Trophoblast cell (in vitro differentiated cells and primary cell): ENCODE measurements at regions not wholly inside any gene's neighbourhood (a gene's known extent, or its start where the extent isn't known, plus 50 kb on each side); places are given as distances from the start of the nearest gene placed in this dataset.

Source experiments
- DNase-seq, 2 donors: peaks; one replicate each; pipeline ENCODE4 v3.0.0-alpha.2; 2016
- H2AFZ ChIP-seq: 2 replicates; pipeline ENCODE4 v1.6.1; 2013; ENCODE audit warnings: low read length, moderate library complexity, mild to moderate bottlenecking; ENCODE audit not compliant: insufficient read depth, poor library complexity
- H2AK5ac ChIP-seq: 2 replicates; pipeline ENCODE4 v1.6.1; 2013; ENCODE audit warnings: mild to moderate bottlenecking, low read length
- H2BK120ac ChIP-seq: 2 replicates; pipeline ENCODE4 v1.6.1; 2013; ENCODE audit warnings: low read length, mild to moderate bottlenecking, moderate library complexity; ENCODE audit not compliant: insufficient read depth, poor library complexity
- H2BK12ac ChIP-seq: 2 replicates; pipeline ENCODE4 v1.6.1; 2013; ENCODE audit warnings: mild to moderate bottlenecking, low read length, moderate library complexity
- H2BK5ac ChIP-seq: 2 replicates; pipeline ENCODE4 v1.6.1; 2013; ENCODE audit warnings: low read length, low read depth, moderate library complexity, mild to moderate bottlenecking; ENCODE audit not compliant: poor library complexity
- H3K14ac ChIP-seq: 2 replicates; pipeline ENCODE4 v1.6.1; 2013; ENCODE audit warnings: mild to moderate bottlenecking, low read length
- H3K18ac ChIP-seq: 2 replicates; pipeline ENCODE4 v1.6.1; 2013; ENCODE audit warnings: mild to moderate bottlenecking, low read length
- H3K23ac ChIP-seq: 2 replicates; pipeline ENCODE4 v1.6.1; 2013; ENCODE audit warnings: low read length
- H3K27ac ChIP-seq: 2 replicates; pipeline ENCODE4 v1.5.1; 2013; ENCODE audit warnings: low read depth, mild to moderate bottlenecking, inconsistent platforms, low read length, moderate library complexity
- H3K27me3 ChIP-seq: 2 replicates; pipeline ENCODE4 v1.6.1; 2013; ENCODE audit warnings: inconsistent platforms, mild to moderate bottlenecking, low read length, moderate library complexity; ENCODE audit not compliant: insufficient read depth
- H3K36me3 ChIP-seq, 2 experiments: 1 replicate in 1 of 2; 2 replicates in 1 of 2; pipeline ENCODE4 v1.6.1; 2013; ENCODE audit warnings: low read length in 2 of 2, mild to moderate bottlenecking in 2 of 2, moderate library complexity in 1 of 2; ENCODE audit not compliant: insufficient read depth in 2 of 2, control insufficient read depth in 1 of 2
- H3K4ac ChIP-seq: 2 replicates; pipeline ENCODE4 v1.6.1; 2013; ENCODE audit warnings: low read depth, mild to moderate bottlenecking, low read length, moderate library complexity
- H3K4me1 ChIP-seq, 2 experiments: 1 replicate in 1 of 2; 2 replicates in 1 of 2; pipeline ENCODE4 v1.6.1; 2013; ENCODE audit warnings: low read length in 2 of 2, mild to moderate bottlenecking in 2 of 2, moderate library complexity in 1 of 2; ENCODE audit not compliant: insufficient read depth in 2 of 2, control insufficient read depth in 1 of 2
- H3K4me2 ChIP-seq: 2 replicates; pipeline ENCODE4 v1.6.1; 2013; ENCODE audit warnings: inconsistent platforms, mild to moderate bottlenecking, low read length, moderate library complexity
- H3K4me3 ChIP-seq: 2 replicates; pipeline ENCODE4 v1.5.1; 2013; ENCODE audit warnings: mild to moderate bottlenecking, low read depth, low read length, inconsistent platforms
- H3K79me1 ChIP-seq: one replicate; pipeline ENCODE4 v1.6.1; 2013; ENCODE audit warnings: low read length
- H3K79me2 ChIP-seq: 2 replicates; pipeline ENCODE4 v1.6.1; 2013; ENCODE audit warnings: low read length, mild to moderate bottlenecking; ENCODE audit not compliant: control insufficient read depth, insufficient read depth, poor library complexity
- H3K9ac ChIP-seq: 2 replicates; pipeline ENCODE4 v1.6.1; 2013; ENCODE audit warnings: mild to moderate bottlenecking, low read length
- H3K9me3 ChIP-seq: 2 replicates; pipeline ENCODE4 v1.6.1; 2013; ENCODE audit warnings: low read depth, mild to moderate bottlenecking, control low read depth, inconsistent platforms, low read length; ENCODE audit not compliant: insufficient read depth
- H4K12ac ChIP-seq: 2 replicates; pipeline ENCODE4 v1.6.1; 2013; ENCODE audit warnings: low read depth, mild to moderate bottlenecking, low read length, moderate library complexity
- H4K8ac ChIP-seq: 2 replicates; pipeline ENCODE4 v1.6.1; 2013; ENCODE audit warnings: low read depth, mild to moderate bottlenecking, low read length, moderate library complexity
- H4K91ac ChIP-seq: one replicate; pipeline ENCODE4 v1.6.1; 2013; ENCODE audit warnings: low read depth, mild to moderate bottlenecking, low read length, moderate library complexity
- WGBS: extraction: QIAGEN DNeasy Blood & Tissue Kit; methylation state at CpG from one replicate; pipeline ENCODE4 v1.1.7; 2013; ENCODE audit warnings: missing lambda C conversion rate; ENCODE audit not compliant: insufficient read length, insufficient coverage; ENCODE audit errors: extremely low coverage; 5-methylcytosine and 5-hydroxymethylcytosine counted together

DNA sequence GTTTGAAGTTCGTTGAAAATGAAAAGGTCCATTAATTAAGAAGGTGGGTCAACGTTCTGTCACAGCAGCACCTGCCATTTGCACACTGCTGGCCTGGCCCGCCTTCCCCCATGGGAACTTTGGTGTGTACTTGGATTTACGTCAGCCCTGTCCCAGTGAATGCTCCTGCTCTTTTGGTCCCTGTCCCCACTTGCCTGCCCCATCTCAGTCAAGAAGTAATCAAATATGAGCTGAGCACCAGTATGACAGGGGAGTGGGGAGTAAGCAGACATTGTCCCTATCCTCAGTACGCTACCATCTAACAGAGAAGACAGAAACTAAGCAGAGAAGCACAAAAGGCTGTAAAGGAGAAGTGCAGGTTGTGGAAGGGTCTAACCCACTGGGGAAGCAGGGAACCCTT is 65.1 kb downstream of the SLC4A3 start:
- no peak overlapping the region for H2BK5ac ChIP-seq
- H2BK12ac ChIP-seq: no peak overlapping the region
- no peaks in the 10 kb centered on the region for H3K36me3 ChIP-seq
- H3K23ac ChIP-seq: no peak overlapping the region
- H3K79me2 ChIP-seq: peaks cover 2% of the 10 kb centered on the region
- H3K4me1 ChIP-seq: peaks cover 14 to 16% of the 10 kb centered on the region in 2 experiments
- no peak overlapping the region for H2BK120ac ChIP-seq
- peaks cover 16% of the 10 kb centered on the region for H3K79me1 ChIP-seq
- no peaks in the 10 kb centered on the region for H3K27me3 ChIP-seq
- no CpG with 5 or more reads among the region's 5 CpGs for WGBS
- DNase-seq: no peak
- H2AK5ac ChIP-seq: no peak overlapping the region
- no peak overlapping the region for H2AFZ ChIP-seq
- no peak overlapping the region for H3K9ac ChIP-seq
- H3K18ac ChIP-seq: no peak overlapping the region
- H3K4me2 ChIP-seq: no peak overlapping the region
- H3K14ac ChIP-seq: no peak overlapping the region
- no peak overlapping the region for H3K27ac ChIP-seq
- H4K8ac ChIP-seq: no peak overlapping the region
- no peak overlapping the region for H4K91ac ChIP-seq
- H3K4ac ChIP-seq: no peak overlapping the region
- no peaks in the 10 kb centered on the region for H3K9me3 ChIP-seq
- H3K4me3 ChIP-seq: no peak overlapping the region
- H4K12ac ChIP-seq: no peak overlapping the region

DNA sequence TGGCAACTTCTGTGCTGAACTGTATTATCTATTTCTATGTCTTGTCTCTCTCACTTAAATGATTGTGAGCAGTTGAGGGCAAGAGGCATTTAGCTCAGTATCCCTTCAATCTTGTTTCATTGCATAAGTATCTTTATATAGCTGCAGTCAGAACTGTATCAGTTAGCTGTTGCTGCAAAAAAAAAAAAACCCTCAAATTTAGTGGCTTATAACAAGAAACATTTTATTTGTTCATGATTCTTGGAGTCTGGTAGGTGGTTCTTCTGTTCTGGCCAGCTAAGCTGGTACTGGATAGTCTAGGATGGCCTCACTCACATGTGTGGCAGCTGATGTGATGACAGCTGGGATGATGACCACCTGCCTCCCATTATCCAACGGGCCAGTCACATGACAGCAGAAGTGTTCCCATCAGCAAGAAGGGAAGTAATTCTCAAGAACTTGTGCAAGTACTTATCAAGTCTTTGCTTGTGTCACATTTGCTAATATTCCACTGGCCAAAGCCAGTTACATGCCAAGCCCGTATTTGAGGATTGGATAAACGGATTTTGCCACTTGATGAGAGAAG is 67.8 kb downstream of the SLC4A3 start:
- no peak overlapping the region for H3K4me2 ChIP-seq
- no peak for DNase-seq
- no peaks in the 10 kb centered on the region for H3K9me3 ChIP-seq
- no peak overlapping the region for H3K4ac ChIP-seq
- no peaks in the 10 kb centered on the region for H3K36me3 ChIP-seq
- no peak overlapping the region for H3K27ac ChIP-seq
- no peak overlapping the region for H2BK120ac ChIP-seq
- H3K4me1 ChIP-seq: peaks cover 2% of the 10 kb centered on the region in 2 experiments
- H3K14ac ChIP-seq: no peak overlapping the region
- no peaks in the 10 kb centered on the region for H3K27me3 ChIP-seq
- no peak overlapping the region for H4K8ac ChIP-seq
- no peaks in the 10 kb centered on the region for H3K79me1 ChIP-seq
- no peaks in the 10 kb centered on the region for H3K79me2 ChIP-seq
- H2AK5ac ChIP-seq: no peak overlapping the region
- H3K4me3 ChIP-seq: no peak overlapping the region
- WGBS: no CpG with 5 or more reads among the region's 3 CpGs
- H2BK12ac ChIP-seq: no peak overlapping the region
- no peak overlapping the region for H2AFZ ChIP-seq
- H3K23ac ChIP-seq: no peak overlapping the region
- no peak overlapping the region for H4K91ac ChIP-seq
- no peak overlapping the region for H3K9ac ChIP-seq
- H2BK5ac ChIP-seq: no peak overlapping the region
- H3K18ac ChIP-seq: no peak overlapping the region
- no peak overlapping the region for H4K12ac ChIP-seq

DNA sequence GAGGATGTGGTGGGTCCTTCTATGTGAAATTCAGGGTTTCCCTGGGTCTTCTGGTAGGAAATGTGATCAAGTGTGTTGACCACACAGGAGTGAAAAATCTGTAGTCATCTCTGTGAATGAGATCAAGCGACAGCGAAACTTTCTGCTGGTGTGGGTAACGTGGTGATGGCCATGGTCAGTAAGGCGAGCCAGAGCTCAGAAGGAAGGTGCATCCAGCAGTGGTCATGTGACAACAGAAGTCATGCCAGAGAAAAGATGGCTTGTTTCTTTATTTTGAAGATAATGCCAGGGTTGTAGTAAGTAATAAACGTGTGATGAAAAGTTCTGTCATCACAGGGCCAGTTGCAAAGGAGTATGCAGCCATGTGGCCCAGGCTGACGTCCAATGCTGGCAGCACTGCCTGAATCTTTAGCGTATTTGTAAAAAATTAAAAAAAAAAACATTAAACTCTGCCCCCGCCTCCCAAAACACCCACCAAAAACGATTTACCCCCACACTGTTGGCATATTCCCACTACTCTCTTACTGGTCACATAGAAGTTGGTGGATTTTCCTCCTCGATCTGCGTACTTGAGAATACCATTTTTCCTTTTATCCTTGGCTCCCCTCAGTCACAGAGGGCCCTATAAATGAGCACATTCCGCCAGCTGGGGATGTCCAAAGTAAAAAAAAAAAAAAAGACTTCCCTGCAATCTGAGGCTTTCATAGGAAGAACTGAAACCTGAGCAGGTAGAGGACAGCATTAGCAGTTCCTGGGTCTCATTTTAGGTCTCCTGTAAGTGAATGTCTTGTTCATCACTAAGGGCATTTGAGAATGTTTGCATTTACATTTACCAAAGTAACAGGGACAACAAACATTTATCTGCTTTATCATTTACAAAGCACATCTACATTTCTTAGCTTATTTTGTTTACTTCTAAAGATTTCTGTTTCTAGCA is 70.6 kb downstream of the SLC4A3 start:
- 100% methylated on average over 2 of the region's 12 CpGs for WGBS
- Histone ChIP-seq H2BK5ac (no peak overlapping the region), H3K18ac (no peak overlapping the region), H3K79me1 (no peaks in the 10 kb centered on the region), H4K91ac (no peak overlapping the region), H3K9ac (no peak overlapping the region), H3K27me3 (no peaks in the 10 kb centered on the region), H3K36me3 (no peaks in the 10 kb centered on the region), H3K9me3 (no peaks in the 10 kb centered on the region), H3K14ac (no peak overlapping the region), H2BK12ac (no peak overlapping the region), H3K79me2 (no peaks in the 10 kb centered on the region), H3K4ac (no peak overlapping the region), H2AFZ (no peak overlapping the region), H3K23ac (no peak overlapping the region), H3K27ac (no peak overlapping the region), H3K4me3 (no peak overlapping the region), H2AK5ac (no peak overlapping the region), H2BK120ac (no peak overlapping the region), H4K8ac (no peak overlapping the region), H4K12ac (no peak overlapping the region), H3K4me2 (no peak overlapping the region), H3K4me1 (peaks cover 3 to 5% of the 10 kb centered on the region in 2 experiments)
- DNase-seq: no peak

DNA sequence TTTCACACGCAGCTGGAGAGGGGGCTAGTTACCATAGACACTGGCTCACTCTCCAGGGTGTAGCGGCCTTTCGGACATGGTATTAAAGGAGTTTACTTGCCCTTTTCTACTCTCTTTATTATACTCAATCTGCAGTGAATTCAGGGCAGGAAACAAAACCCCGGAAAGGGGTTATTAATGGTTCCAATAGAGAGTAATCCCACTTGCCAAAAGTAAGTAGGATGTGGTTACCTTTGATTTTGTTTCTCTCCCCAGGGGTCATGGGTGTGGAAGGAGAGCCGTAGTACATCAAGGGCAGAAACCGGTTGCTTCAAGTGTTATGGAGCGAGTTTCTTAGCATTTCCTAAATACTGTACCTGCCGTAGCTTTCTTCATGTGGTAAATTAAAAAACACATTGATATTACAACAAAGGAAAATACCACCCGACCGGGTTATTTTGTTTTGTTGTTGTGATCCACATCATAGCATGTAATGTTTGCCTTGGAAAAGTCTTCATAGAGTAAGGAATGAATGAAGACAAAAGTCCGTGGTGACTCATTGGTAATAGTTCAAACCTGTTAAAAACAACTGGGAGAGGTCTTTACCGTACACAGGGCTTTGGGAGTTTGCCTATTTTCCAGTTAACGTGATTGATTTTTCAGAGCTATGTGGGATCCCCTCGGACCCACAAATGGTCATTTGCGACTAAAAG is 71.5 kb downstream of the SLC4A3 start:
- no peak overlapping the region for H3K27ac ChIP-seq
- no peak overlapping the region for H3K4ac ChIP-seq
- no peak overlapping the region for H2BK120ac ChIP-seq
- no peak overlapping the region for H3K14ac ChIP-seq
- H3K36me3 ChIP-seq: no peaks in the 10 kb centered on the region
- no peak overlapping the region for H2BK5ac ChIP-seq
- no peak overlapping the region for H3K23ac ChIP-seq
- H2BK12ac ChIP-seq: no peak overlapping the region
- WGBS: no CpG with 5 or more reads among the region's 15 CpGs
- no peak overlapping the region for H3K4me3 ChIP-seq
- H3K79me1 ChIP-seq: no peaks in the 10 kb centered on the region
- no peak overlapping the region for H4K91ac ChIP-seq
- H4K8ac ChIP-seq: no peak overlapping the region
- no peak overlapping the region for H4K12ac ChIP-seq
- no peak overlapping the region for H3K4me2 ChIP-seq
- H3K18ac ChIP-seq: no peak overlapping the region
- H3K79me2 ChIP-seq: no peaks in the 10 kb centered on the region
- H3K27me3 ChIP-seq: no peaks in the 10 kb centered on the region
- H3K4me1 ChIP-seq: peaks cover 3 to 7% of the 10 kb centered on the region in 2 experiments
- no peak overlapping the region for H3K9ac ChIP-seq
- no peak overlapping the region for H2AFZ ChIP-seq
- no peak for DNase-seq
- H2AK5ac ChIP-seq: no peak overlapping the region
- no peaks in the 10 kb centered on the region for H3K9me3 ChIP-seq
